Ovary (tissue), 3 donors: ENCODE measurements at regions not wholly inside any gene's neighbourhood (a gene's known extent, or its start where the extent isn't known, plus 50 kb on each side); places are given as distances from the start of the nearest gene placed in this dataset.
"Not testable (repeated sequence)": the region's sequence is repeated elsewhere in the genome, so short reads cannot be mapped to it uniquely, and the experiment has no call there.

Experiments
- CTCF ChIP-seq, 3 donors: fragments of 450-650 bp in 2 of 3; fragments of 200-600 bp in 1 of 3; IDR thresholded peaks; one replicate each; pipeline versions ENCODE4 v1.5.1 to v1.8.0; 2016 to 2022; ENCODE audit warnings: antibody characterized with exemption in 3 of 3, mild to moderate bottlenecking in 1 of 3
- POLR2A ChIP-seq: fragments of 450-650 bp; IDR thresholded peaks from one replicate; pipeline ENCODE4 v1.6.1; 2017; ENCODE audit warnings: antibody characterized with exemption, mild to moderate bottlenecking, moderate library complexity
- donor health status: DM: no; HTN: no; CAD: no.

- TF ChIP-seq CTCF (IDR thresholded peaks at IDR 0.05); POLR2A: not testable (repeated sequence)
Observed at GRCh38 chr2:87453965-87454364, 293.9 kb upstream of the PLGLB2 start.
